ENCODE measurements at regions not wholly inside any gene's neighbourhood (a gene's known extent, or its start where the extent isn't known, plus 50 kb on each side); places are given as distances from the start of the nearest gene placed in this dataset.

DNA sequence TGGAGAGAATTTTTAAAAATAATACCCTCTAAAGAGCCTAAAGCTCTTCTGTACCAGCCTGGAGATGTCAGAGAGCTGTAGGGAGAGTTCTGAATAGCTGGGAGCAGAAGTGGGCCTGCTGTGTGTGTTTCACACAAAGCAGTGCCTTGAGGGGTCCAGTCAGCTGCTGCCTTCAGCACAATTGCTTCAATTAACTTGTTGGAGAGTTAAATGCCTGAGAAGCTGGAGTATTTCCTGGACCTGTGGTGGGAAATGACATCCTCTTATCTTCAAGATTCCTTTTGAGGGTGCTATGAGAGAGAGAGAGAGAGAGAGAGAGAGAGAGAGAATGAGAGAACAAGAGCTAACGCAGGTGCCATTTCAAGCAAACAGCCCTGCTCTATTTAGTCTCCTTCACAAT is 96.2 kb upstream of the IL1RAPL2 start:
- H4K20me1 ChIP-seq (ENCODE audit: insufficient read depth, low read length): no peaks in the 10 kb centered on the region
- H3K4me2 ChIP-seq (ENCODE audit: low read depth, low read length): no peak overlapping the region
- DNase-seq (no peak), ATAC-seq (ENCODE audit: low read depth) (no peak)
- in situ Hi-C loops (cut with MboI; ENCODE audit: low sequenced_read_pairs): no loop called here
- no peaks in the 10 kb centered on the region for H3K9me1 ChIP-seq (ENCODE audit: insufficient read depth, low read length)
- H2BK120ac ChIP-seq (ENCODE audit: low read depth, low read length): no peak overlapping the region
- WGBS, 2 experiments (ENCODE audit: extremely low coverage in 2 of 2, insufficient read length in 1 of 2): no CpG with 5 or more reads among the region's 1 CpG
- no peak overlapping the region for H3K9ac ChIP-seq (ENCODE audit: low read depth, low read length)
- no peak overlapping the region for H2AK5ac ChIP-seq (ENCODE audit: low read depth, low read length)
- no peak overlapping the region for H3K4me3 ChIP-seq (ENCODE audit: insufficient read depth, low read depth, low read length)
- H2AFZ ChIP-seq (replicated peaks; ENCODE audit: low read length, poor library complexity): no peak overlapping the region
- no peak overlapping the region for H3K4ac ChIP-seq (ENCODE audit: low read depth, low read length)
- dilution Hi-C loops (cut with HindIII; ENCODE audit: low sequenced_read_pairs, unreplicated experiment): no loop called here
- ChIA-PET CTCF (no interaction called here), POLR2A (ENCODE audit: unreplicated experiment) (no interaction called here)
- H4K8ac ChIP-seq (ENCODE audit: low read depth in 2 of 2, low read length in 2 of 2): no peak overlapping the region
- no peak overlapping the region for H2AK9ac ChIP-seq (replicated peaks; ENCODE audit: low read depth, low read length, poor library complexity)
- no peak overlapping the region for H3K14ac ChIP-seq (replicated peaks; ENCODE audit: low read depth, low read length)
- no peak for TF ChIP-seq RFX5 (IDR thresholded peaks at IDR 0.05; ENCODE audit: low read depth, low read length)
- no peak for TF ChIP-seq CEBPB (IDR thresholded peaks at IDR 0.05; ENCODE audit: low read depth, low read length)
- no peak for TF ChIP-seq FOS (IDR thresholded peaks at IDR 0.05; ENCODE audit: low read depth, low read length)
- TF ChIP-seq POLR2A (IDR thresholded peaks at IDR 0.05; ENCODE audit: low read depth, low read length): no peak
- no peak for TF ChIP-seq MAZ (IDR thresholded peaks at IDR 0.05; ENCODE audit: borderline replicate concordance, low read depth, low read length)
- TF ChIP-seq MAFK (IDR thresholded peaks at IDR 0.05; ENCODE audit: low read depth, low read length): no peak
- no peak for TF ChIP-seq CHD1 (IDR thresholded peaks at IDR 0.05; ENCODE audit: low read depth, low read length)
- no peak for TF ChIP-seq SMC3 (IDR thresholded peaks at IDR 0.05; ENCODE audit: low read depth, low read length)
- TF ChIP-seq RCOR1 (IDR thresholded peaks at IDR 0.05; ENCODE audit: insufficient replicate concordance, low read length): no peak
- TF ChIP-seq MXI1 (IDR thresholded peaks at IDR 0.05; ENCODE audit: borderline replicate concordance, low read depth, low read length): no peak
- H3K23ac ChIP-seq (ENCODE audit: low read depth, low read length): no peak overlapping the region
- H4K91ac ChIP-seq (ENCODE audit: insufficient read depth, low read depth, low read length): no peak overlapping the region
- no peak overlapping the region for H3K27ac ChIP-seq (ENCODE audit: insufficient read depth, low read length)
- H2BK20ac ChIP-seq (ENCODE audit: low read depth, low read length): no peak overlapping the region
- no peak overlapping the region for H3K56ac ChIP-seq (ENCODE audit: extremely low read depth, insufficient read depth, low read length)
- no peaks in the 10 kb centered on the region for H3K79me1 ChIP-seq (ENCODE audit: low read depth in 1 of 2, low read length in 2 of 2)
- no peaks in the 10 kb centered on the region for H3K9me3 ChIP-seq (ENCODE audit: control insufficient read depth, insufficient read depth, low read length)
- no peak overlapping the region for H3K18ac ChIP-seq (ENCODE audit: low read depth, low read length)
- no peak overlapping the region for H2BK15ac ChIP-seq (ENCODE audit: low read depth, low read length)
- no TSS peak for BruUV-seq (replicated peaks)
- H4K5ac ChIP-seq (ENCODE audit: low read depth, low read length): no peak overlapping the region
- H3K36me3 ChIP-seq (ENCODE audit: control insufficient read depth, insufficient read depth, low read length): no peaks in the 10 kb centered on the region
- H3K27me3 ChIP-seq (ENCODE audit: control insufficient read depth, insufficient read depth, low read length): peaks cover 2% of the 10 kb centered on the region; the same call in 1 of the 2 replicates
- no peaks in the 10 kb centered on the region for H3K4me1 ChIP-seq (ENCODE audit: control insufficient read depth, insufficient read depth, low read length)
- H2BK5ac ChIP-seq (ENCODE audit: low read depth, low read length, poor library complexity, severe bottlenecking): no peak overlapping the region
- intact Hi-C loops (cut with micrococcal nuclease): no loop called here

Data from IMR-90 (cell line).